ENCODE measurements at regions not wholly inside any gene's neighbourhood (a gene's known extent, or its start where the extent isn't known, plus 50 kb on each side); places are given as distances from the start of the nearest gene placed in this dataset.

GRCh38 chr18:53947092-53947640, 277.3 kb downstream of the MBD2 start:
- Mint-ChIP-seq H3K36me3 (ENCODE audit: low read depth) (no peaks in the 10 kb centered on the region), H3K27me3 (ENCODE audit: low read depth) (no peaks in the 10 kb centered on the region), H3K27ac (ENCODE audit: unreplicated experiment) (no peak overlapping the region), H3K9me3 (peaks cover 4% of the 10 kb centered on the region), H3K4me1 (no peaks in the 10 kb centered on the region), H3K4me3 (no peak overlapping the region)
- no peak for DNase-seq (ENCODE audit: low read depth, low spot score)
- TF ChIP-seq CTCF (conservative IDR thresholded peaks at IDR 0.05) = no peak

GRCh38 chr18:53946594-53946993, 277.9 kb downstream of the MBD2 start:
- no peak for TF ChIP-seq CTCF (conservative IDR thresholded peaks at IDR 0.05)
- no peaks in the 10 kb centered on the region for H3K4me1 Mint-ChIP-seq
- no peak overlapping the region for H3K4me3 Mint-ChIP-seq
- DNase-seq (ENCODE audit: low read depth, low spot score) = no peak
- no peaks in the 10 kb centered on the region for H3K27me3 Mint-ChIP-seq (ENCODE audit: low read depth)
- H3K36me3 Mint-ChIP-seq (ENCODE audit: low read depth) = no peaks in the 10 kb centered on the region
- H3K27ac Mint-ChIP-seq (ENCODE audit: unreplicated experiment) = no peak overlapping the region
- peaks cover 4% of the 10 kb centered on the region for H3K9me3 Mint-ChIP-seq

GRCh38 chr18:53944721-53945120, 279.7 kb downstream of the MBD2 start:
- no peak for DNase-seq (ENCODE audit: low read depth, low spot score)
- Mint-ChIP-seq H3K4me3 (no peak overlapping the region), H3K9me3 (peaks cover 4% of the 10 kb centered on the region), H3K27ac (ENCODE audit: unreplicated experiment) (no peak overlapping the region), H3K4me1 (no peaks in the 10 kb centered on the region), H3K36me3 (ENCODE audit: low read depth) (no peaks in the 10 kb centered on the region), H3K27me3 (ENCODE audit: low read depth) (no peaks in the 10 kb centered on the region)
- no peak for TF ChIP-seq CTCF (conservative IDR thresholded peaks at IDR 0.05)

GRCh38 chr18:53943326-53943860, 281.1 kb downstream of the MBD2 start:
- Mint-ChIP-seq H3K36me3 (ENCODE audit: low read depth) (no peaks in the 10 kb centered on the region), H3K27me3 (ENCODE audit: low read depth) (no peaks in the 10 kb centered on the region), H3K27ac (ENCODE audit: unreplicated experiment) (no peak overlapping the region), H3K4me3 (no peak overlapping the region), H3K4me1 (no peaks in the 10 kb centered on the region), H3K9me3 (peaks cover 4% of the 10 kb centered on the region)
- no peak for DNase-seq (ENCODE audit: low read depth, low spot score)
- TF ChIP-seq CTCF (conservative IDR thresholded peaks at IDR 0.05) = no peak

- H3K4me3 Mint-ChIP-seq = no peak overlapping the region
- no peaks in the 10 kb centered on the region for H3K4me1 Mint-ChIP-seq
- H3K36me3 Mint-ChIP-seq (ENCODE audit: low read depth) = no peaks in the 10 kb centered on the region
- DNase-seq (ENCODE audit: low read depth, low spot score) = no peak
- no peaks in the 10 kb centered on the region for H3K27me3 Mint-ChIP-seq (ENCODE audit: low read depth)
- TF ChIP-seq CTCF (conservative IDR thresholded peaks at IDR 0.05) = no peak
- H3K27ac Mint-ChIP-seq (ENCODE audit: unreplicated experiment) = no peak overlapping the region
- peaks cover 4% of the 10 kb centered on the region for H3K9me3 Mint-ChIP-seq
Measured at GRCh38 chr18:53941601-53942338, 282.7 kb downstream of the MBD2 start.

All from neural crest cell (in vitro differentiated cells).